ENCODE measurements at regions not wholly inside any gene's neighbourhood (a gene's known extent, or its start where the extent isn't known, plus 50 kb on each side); places are given as distances from the start of the nearest gene placed in this dataset.
"Not testable (repeated sequence)": the region's sequence is repeated elsewhere in the genome, so short reads cannot be mapped to it uniquely, and the experiment has no call there.

DNA sequence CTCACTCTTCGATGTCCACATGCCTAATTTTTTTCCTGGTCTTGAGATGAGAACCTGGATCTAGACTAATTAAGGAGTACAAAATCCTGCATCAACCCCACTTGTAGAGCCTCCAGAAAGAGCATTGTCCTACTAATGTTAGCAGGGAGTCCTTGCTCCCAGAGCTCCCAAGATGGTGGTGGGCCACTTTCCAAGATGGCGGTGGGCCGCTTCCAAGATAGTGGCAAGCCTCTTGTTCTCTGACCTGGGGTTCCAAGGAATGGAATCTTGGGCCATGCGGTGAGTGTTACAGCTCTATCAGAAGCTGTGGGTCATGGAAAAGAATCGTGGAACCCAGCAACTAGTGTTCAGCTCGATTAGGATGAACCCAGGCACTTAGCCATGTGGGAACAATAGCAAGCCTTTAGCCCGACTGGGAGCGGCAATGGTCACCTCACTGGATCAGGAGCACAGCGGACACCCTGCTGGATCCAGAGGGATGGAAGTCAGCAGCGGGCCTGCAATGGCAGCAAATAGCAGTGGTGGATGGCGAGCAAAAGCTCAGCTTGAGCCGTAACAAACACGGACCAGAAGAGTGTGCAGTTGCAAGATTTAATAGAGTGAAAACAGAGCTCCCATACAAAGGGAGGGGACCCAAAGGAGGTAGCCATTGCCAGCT lies 1997.5 kb upstream of the RAG2 start:
- not testable (repeated sequence) for DNase-seq (ENCODE audit: low read depth in 1 of 2, low spot score in 1 of 2)

DNA sequence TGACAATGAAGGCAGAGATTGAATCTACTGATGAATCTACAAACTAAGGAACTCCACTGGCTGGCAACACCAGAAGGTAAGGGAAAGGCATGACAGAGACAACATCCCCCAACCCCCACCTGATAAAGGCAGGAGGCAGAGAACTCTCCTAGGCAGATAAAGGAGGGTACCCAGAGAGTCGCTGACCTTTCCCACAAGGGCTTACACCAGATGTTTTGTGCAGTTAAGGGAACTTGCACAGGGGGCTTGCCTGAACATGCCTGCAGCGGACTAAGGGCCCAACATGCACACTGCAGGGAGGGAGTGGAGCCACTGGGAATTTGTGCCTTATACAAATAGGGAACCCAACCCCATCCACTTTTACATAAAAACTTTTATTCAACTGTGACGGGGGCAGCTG lies 1996.9 kb upstream of the RAG2 start:
- no peak for DNase-seq (ENCODE audit: low read depth in 1 of 2, low spot score in 1 of 2)

DNA sequence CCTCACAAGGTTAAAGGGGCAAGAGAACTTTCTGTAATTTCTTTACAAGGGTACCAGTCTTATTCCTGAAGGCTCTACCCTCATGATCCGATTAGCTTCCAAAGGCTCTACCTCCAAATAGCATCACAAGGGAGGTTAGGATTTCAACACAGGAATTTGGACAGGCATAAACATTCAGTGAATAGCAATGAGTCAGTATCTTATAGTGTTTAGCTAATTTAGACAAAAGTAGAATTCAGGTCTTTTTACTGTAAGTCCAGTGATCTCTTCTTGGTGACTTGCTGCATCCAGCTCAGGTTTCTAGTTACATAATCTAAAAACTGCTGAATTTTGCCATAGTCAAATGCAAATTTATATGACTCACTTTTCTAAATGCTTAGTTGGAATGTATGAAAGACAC lies 1995.6 kb upstream of the RAG2 start:
- DNase-seq (ENCODE audit: low read depth in 1 of 2, low spot score in 1 of 2), result no peak

DNA sequence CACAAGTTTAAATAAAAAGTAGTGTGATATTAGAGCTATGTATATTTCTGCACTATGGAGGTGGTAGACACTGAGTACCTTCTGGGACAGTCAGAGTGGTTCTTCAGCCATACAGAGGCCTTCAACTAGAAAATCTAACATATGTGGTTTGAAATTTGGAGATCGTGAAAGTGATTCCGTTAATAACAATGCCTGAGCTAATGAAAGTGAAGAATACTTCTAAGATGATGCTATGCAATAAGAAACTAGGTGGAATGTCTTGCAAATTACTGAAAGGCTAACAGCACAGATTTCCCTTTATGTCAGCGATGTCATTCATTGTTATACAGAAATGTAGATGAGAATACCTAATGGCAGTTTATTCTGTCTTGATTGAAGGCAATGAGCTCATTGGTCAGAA lies 1984.7 kb upstream of the RAG2 start:
- DNase-seq (ENCODE audit: low read depth in 1 of 2, low spot score in 1 of 2), result no peak

DNA sequence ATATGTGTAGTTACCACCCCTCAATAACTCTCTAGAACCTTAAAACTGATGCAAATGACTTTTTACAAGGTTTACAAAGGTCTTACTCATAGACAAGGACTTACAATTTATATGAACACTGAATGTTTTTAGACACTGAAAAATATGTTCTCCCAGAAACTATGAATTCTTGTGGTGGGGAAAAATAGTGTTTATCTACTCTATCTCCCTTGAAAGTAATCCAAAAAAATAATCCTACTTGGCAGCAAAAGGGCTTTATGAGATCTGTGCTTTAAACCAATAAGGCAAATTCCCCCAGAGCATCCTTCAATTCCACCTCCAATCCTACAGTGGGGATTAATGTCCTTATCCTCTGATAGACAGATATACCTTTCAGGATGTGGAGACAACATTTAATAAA lies 1984.1 kb upstream of the RAG2 start:
- DNase-seq (ENCODE audit: low read depth in 1 of 2, low spot score in 1 of 2), result no peak

DNA sequence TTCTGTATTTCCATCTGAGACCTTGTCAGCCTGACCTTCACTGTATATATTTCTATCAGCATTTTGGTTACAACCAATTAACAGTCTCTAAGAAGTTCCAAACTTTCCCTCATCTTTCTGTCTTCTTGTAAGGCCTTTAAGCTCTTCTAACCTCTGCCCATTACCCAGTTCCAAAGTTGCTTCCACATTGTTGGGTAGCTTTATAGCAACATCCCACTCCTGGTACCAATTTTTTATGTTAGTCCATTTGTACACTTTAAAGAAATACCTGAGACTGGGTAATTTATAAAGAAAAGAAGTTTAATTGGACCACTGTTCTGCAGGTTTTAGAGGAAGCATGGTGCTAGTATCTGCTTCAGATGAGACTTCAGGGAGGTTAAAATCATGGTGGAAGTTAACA lies 1979.7 kb upstream of the RAG2 start:
- DNase-seq (ENCODE audit: low read depth in 1 of 2, low spot score in 1 of 2), result no peak

DNA sequence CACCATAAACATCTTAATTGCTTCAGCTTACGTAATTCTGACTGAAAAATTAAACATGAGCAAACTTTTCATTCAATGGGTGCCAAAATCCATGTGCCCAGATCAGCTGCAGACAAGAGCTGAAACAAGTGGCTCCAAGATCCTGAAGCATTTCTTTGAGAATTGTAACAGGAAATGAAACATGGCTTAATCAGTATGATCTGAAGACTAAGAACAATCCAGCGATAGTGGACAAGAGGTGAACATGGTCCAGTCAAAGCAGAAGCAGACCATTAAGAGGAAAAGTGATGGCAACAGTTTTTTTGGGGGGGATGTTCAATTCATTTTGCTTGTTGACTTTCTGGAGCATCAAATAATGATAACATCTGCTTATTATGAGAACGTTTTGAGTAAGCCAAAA lies 1964.5 kb upstream of the RAG2 start:
- DNase-seq (ENCODE audit: low read depth in 1 of 2, low spot score in 1 of 2), result no peak

DNA sequence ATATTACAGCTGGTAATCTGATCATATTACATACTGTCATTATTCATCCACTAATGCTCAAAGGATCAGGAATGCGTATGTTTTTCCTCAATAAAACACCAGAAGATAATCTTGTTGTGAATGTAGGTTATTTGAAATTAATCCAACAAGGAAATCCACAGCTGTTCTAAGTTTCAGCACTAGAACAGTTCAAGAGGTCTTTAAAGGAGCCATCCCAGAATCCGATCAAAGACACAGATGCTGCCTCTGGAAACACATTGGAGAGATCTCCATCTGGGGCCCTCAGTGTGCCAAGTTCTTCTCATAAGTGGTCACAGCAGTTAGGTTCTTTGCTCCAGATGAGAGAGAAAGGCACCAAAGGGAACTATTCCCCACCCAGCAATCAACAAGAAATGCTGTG lies 1955.1 kb upstream of the RAG2 start:
- no peak for DNase-seq (ENCODE audit: low read depth in 1 of 2, low spot score in 1 of 2)

DNA sequence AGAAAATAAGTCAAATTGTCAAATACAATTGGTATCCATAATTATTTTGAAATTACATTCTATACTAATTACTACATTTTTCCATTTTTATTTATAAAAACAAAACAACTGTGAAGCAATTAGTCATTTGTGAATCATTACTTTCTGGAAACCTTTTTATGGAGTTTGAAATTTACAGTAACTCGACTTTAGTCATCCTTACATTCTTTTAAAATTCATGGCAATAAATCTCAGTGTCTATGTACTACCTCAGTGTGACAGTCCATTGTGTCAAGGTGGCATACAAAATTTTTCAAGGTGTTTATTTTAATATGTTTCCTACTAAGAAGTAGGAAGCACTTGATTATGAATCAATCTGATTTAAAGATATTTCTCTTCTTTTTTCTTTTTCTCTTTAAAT lies 1949.4 kb upstream of the RAG2 start:
- no peak for DNase-seq (ENCODE audit: low read depth in 1 of 2, low spot score in 1 of 2)

DNA sequence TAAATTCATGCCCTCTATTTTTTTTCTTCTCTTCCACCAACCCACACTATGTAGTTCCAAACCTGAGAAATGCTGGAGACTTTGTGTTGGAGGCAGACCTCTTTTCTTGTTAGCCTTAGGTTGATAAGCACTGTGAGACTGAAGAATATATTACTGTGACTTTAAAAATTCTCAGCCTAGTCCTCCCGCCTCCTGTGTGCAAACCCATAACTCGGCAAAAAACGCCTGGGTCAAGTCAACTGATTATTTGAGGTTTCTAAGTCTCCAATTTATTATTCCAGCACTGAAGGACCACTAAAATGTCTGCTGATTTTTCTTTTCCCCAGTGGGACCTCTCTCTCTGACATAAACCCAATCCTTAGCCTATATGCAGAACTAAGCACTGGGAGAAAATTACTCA lies 1946.0 kb upstream of the RAG2 start:
- DNase-seq (ENCODE audit: low read depth in 1 of 2, low spot score in 1 of 2), result no peak

DNA sequence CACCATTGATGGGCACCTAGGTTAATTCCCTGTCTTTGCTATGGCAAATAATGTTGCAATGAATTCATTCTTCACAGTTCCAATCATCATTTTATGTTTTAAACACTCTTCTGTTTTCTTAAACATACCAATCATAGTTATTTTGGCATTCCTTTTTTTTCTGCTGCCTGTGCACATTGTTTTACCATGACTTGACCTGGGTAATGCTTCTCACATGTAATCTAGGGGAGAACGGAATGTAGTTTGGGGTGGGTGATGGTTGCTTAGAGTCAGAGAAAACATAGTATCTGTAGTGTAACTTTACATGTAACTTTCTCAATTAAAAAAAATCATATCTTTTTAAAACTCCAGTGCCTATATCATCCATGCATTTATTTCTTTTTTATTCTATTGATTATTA lies 1945.3 kb upstream of the RAG2 start:
- no peak for DNase-seq (ENCODE audit: low read depth in 1 of 2, low spot score in 1 of 2)

DNA sequence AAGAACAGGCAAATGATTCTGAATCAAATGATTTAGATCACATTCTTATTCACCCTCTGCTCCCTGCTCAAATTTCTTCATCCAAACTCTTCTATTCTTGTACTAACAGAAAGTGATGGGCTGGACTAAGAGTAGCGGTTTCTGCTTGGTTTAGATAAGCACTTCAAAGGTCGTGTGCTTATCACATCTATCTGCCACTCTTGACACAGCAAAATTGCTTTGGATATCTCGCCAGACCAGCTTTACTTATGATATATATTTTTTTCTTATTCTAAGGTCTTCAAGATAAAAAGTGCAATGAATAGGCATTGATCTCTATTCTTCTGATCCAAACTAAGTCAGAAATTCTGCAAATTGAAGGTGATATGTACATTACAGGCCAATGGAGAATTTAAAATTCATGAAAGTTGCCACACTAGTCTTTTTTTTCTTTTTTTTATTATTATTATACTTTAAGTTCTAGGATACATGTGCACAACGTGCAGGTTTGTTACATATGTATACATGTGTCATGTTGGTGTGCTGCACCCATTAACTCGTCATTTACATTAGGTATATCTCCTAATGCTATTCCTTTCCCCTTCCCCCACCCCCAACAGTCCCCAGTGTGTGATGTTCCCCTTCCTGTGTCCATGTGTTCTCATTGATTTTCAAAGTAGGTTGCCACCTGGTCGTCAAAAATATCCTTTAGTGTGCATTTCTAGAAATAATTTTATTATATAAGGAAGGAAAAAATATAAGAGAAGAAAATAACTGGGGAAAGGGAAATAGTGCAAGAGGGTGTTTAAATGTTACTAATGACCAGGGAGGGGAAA lies 1941.0 kb upstream of the RAG2 start:
- no peak for DNase-seq (ENCODE audit: low read depth in 1 of 2, low spot score in 1 of 2)

DNA sequence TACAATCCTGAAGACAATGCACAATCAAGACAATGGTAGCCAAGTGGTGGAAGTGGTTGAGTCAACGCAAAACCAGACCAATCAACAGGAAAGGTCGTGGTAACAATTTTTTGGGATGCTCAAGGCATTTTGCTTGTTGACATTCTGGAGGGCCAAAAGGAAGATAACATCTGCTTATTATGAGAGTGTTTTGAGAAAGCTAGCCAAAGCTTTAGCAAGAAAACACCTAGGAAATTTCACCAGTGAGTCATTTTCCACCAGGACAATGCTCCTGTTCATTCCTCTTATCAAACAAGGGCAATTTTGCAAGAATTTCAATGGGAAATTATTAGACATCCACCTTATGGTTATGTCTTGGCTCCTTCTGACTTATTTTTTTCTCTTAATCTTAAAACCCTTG lies 1932.2 kb upstream of the RAG2 start:
- DNase-seq (ENCODE audit: low read depth in 1 of 2, low spot score in 1 of 2), result no peak

DNA sequence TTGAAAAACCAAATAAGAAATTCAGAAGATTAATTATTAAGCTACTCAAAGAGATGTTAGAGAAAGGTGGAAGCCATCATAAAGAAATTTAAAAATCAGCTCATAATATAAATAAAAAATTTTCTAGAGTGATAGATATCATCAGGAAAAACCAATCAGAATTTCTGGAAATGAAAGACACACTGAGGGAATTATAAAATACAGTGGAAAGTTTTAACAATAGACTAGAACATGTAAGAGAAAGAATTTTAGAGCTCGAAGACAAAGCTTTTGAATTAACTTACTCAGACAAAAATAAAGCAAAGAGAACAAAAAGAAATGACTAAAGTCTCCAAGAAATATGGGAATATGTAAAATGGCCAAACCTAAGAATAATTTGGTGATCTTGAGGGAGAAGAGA lies 1926.9 kb upstream of the RAG2 start:
- DNase-seq (ENCODE audit: low read depth in 1 of 2, low spot score in 1 of 2), result no peak

DNA sequence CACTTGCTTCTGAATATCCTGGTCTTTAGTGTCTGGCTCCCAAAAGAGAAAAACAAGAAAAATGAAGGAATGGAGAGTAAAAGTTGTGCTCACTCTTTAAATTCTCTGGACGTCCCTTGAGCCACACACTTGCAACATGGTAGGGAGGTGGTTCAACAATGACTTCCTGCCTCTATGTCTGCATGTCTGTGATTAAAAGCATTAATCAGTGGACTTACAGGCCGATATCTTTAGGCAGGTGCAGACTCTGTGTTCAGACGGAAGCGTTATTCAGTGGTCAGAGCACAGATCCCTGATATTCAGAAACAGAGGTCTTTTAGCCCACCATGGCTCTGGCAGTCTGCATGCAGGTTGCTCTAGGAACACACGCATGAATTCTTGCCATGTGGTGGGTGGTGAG lies 1920.0 kb upstream of the RAG2 start:
- DNase-seq (ENCODE audit: low read depth in 1 of 2, low spot score in 1 of 2), result no peak

DNA sequence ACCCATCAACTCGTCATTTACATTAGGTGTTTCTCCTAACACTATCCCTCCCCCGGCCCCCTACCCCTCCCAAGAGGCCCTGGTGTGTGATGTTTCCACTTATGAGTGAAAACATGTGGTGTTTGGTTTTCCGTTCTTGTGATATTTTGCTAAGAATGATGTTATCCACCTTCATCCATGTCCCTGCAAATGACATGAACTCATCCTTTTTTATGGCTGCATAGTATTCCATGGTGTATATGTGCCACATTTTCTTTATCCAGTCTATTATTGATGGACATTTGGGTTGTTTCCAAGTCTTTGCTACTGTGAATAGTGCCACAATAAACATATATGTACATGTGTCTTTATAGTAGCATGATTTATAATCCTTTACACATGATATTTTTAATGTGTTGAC lies 1914.8 kb upstream of the RAG2 start:
- not testable (repeated sequence) for DNase-seq (ENCODE audit: low read depth in 1 of 2, low spot score in 1 of 2)

DNA sequence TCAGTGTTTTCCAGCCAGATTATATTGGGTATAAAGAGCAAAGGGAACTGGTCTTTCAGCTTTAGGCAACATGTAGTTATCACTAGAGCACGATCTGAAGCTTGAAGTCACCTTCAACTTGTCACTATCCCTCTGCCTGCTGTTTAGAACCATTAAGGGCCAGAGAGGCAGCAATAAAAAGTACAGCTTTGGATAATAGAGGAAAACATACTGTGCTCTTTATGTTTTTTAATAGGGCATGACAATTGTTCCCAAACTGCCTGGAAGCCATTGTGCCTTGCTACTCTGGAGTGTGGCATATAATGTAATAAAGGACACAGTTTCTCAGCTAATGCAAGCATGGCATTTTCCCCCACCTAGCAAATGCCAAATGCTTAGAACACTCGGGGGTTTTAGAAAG lies 1912.0 kb upstream of the RAG2 start:
- DNase-seq (ENCODE audit: low read depth in 1 of 2, low spot score in 1 of 2), result no peak

DNA sequence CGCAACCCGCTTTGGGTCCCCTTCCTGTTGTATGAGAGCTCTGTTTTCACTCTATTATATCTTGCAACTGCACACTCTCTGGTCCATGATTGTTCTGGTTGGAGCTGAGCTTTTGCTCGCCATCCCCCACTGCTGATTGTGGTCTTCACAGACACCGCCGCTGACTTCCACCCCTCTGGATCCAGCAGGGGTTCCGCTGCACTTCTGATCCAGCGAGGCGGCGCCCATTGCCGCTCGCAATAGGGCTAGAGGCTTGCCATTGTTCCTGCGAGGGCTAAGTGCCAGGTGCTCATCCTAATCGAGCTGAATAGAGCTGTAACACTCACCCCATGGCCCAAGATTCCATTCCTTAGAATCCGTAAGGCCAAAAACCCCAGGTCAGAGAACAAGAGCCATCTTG lies 1905.8 kb upstream of the RAG2 start:
- no peak for DNase-seq (ENCODE audit: low read depth in 1 of 2, low spot score in 1 of 2)

DNA sequence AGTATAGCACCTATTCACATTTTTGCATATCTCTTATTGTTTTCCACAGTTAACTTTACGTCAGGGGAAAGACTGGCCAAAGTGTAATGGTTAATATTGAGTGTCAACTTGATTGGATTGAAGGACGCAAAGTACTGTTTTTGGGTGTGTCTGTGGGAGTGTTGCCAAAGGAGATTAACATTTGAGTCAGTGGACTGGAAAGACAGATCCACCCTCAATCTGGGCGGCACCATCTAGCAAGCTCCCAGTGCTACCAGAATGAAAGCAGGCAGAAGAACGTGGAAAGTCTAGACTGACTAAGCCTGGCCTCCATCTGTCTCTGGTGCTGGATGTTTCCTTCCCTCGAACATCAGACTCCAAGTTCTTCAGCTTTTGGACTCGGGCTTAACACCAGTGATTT lies 1900.7 kb upstream of the RAG2 start:
- DNase-seq (ENCODE audit: low read depth in 1 of 2, low spot score in 1 of 2), result no peak

DNA sequence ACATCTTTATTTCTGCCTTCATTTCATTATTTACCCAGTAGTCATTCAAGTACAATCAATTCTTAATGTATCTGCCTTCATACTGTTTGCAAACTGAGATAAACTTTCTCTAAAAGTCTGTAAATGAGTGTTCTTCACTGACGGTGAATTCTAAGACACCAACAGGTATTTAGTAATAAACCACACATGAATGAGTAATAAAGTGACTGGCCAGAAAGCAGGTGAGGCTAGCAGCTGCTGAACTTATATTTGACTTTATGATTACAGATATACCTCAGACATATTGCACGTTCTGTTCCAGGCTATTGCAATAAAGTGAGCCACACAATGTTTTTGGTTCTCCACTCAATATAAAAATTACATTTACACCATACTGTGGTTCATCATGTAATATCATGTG lies 1894.0 kb upstream of the RAG2 start:
- no peak for DNase-seq (ENCODE audit: low read depth in 1 of 2, low spot score in 1 of 2)

DNA sequence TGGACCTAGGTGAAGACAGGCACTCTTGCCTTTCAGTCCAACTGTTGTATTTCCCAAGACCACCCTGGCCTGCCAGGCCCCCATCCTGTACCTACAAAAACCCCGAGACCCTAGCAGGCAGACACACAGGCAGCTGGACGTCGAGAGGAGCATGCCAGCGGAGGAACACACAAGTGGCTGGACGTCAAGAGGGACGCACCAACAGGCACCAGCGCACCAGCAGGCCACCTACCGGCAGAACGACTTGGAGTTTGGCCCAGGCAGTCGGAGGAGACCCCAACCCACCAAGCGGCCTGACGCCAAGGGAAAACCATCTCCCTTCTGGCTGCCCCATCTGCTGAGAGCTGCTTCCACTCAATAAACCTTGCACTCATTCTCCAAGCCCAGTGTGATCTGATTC lies 1883.4 kb upstream of the RAG2 start:
- DNase-seq (ENCODE audit: low read depth in 1 of 2, low spot score in 1 of 2), result no peak

DNA sequence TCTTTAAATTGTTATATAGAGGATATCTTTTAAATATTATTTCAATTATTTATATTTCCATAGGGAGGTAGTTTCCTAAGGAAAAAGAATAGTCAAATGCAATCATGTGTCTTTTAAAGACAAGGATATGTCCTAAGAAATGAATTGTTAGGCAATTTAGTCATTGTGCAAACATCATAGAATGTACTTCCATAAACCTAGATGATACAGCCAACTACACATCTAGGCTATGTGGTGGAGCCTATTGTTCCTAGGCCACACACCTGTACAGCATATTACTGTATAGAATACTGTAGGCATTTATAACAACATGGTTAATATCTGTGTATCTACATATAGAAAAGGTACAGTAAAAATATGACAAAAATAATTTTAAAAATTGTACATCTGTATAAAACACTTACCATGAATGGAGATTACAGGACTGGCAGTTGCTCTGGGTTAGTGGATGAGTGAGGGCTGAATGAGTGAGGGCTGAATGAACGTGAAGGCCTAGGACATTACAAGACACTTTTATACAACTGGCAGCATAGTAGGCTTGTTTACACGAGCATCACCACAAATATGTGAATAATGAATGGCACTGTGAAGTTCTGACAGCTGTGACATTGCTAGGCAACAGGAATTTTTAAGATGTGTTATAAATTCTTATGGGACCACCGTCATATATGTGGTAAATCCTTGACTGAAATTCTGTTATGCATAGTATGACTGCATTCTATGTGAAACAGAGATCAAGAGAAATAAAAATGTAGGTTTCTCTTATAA lies 1879.0 kb upstream of the RAG2 start:
- no peak for DNase-seq (ENCODE audit: low read depth in 1 of 2, low spot score in 1 of 2)
